ENCODE measurements at regions not wholly inside any gene's neighbourhood (a gene's known extent, or its start where the extent isn't known, plus 50 kb on each side); places are given as distances from the start of the nearest gene placed in this dataset.
"Not testable (repeated sequence)": the region's sequence is repeated elsewhere in the genome, so short reads cannot be mapped to it uniquely, and the experiment has no call there.

GRCh38 chr6:65997539-65997938, 290.5 kb upstream of the EYS start:
- ATAC-seq (ENCODE audit: low FRiP score) (no peak), DNase-seq (ENCODE audit: low spot score) (no peak)
- TF ChIP-seq CTCF (IDR thresholded peaks at IDR 0.05) = no peak

- no peak for ATAC-seq (ENCODE audit: low FRiP score)
- DNase-seq (ENCODE audit: low spot score) = no peak
- no peak for TF ChIP-seq CTCF (IDR thresholded peaks at IDR 0.05)
Measured at GRCh38 chr6:65996096-65996495, 289.1 kb upstream of the EYS start.

- TF ChIP-seq CTCF (IDR thresholded peaks at IDR 0.05) = no peak
- no peak for ATAC-seq (ENCODE audit: low FRiP score)
- no peak for DNase-seq (ENCODE audit: low spot score)
Measured at GRCh38 chr6:65989676-65990075, 282.6 kb upstream of the EYS start.

GRCh38 chr6:65988006-65988405, 281.0 kb upstream of the EYS start:
- DNase-seq (ENCODE audit: low spot score) (no peak), ATAC-seq (ENCODE audit: low FRiP score) (no peak)
- TF ChIP-seq CTCF (IDR thresholded peaks at IDR 0.05) = no peak

- ATAC-seq (ENCODE audit: low FRiP score) (no peak), DNase-seq (ENCODE audit: low spot score) (no peak)
- TF ChIP-seq CTCF (IDR thresholded peaks at IDR 0.05) = no peak
Measured at GRCh38 chr6:65984089-65984488, 277.1 kb upstream of the EYS start.

GRCh38 chr6:65979120-65979519, 272.1 kb upstream of the EYS start:
- DNase-seq (ENCODE audit: low spot score) = no peak
- no peak for TF ChIP-seq CTCF (IDR thresholded peaks at IDR 0.05)
- ATAC-seq (ENCODE audit: low FRiP score) = no peak

GRCh38 chr6:65971252-65971651, 264.2 kb upstream of the EYS start:
- not testable (repeated sequence) for DNase-seq (ENCODE audit: low spot score); ATAC-seq (ENCODE audit: low FRiP score)

- no peak for DNase-seq (ENCODE audit: low spot score)
Measured at GRCh38 chr6:65964261-65964660, 257.2 kb upstream of the EYS start.

More at GRCh38 chr6:65964261-65964660, 257.2 kb upstream of the EYS start:
- no peak for TF ChIP-seq CTCF (IDR thresholded peaks at IDR 0.05)
- no peak for ATAC-seq (ENCODE audit: low FRiP score)
